GM12878 (cell line): ENCODE measurements at regions not wholly inside any gene's neighbourhood (a gene's known extent, or its start where the extent isn't known, plus 50 kb on each side); places are given as distances from the start of the nearest gene placed in this dataset.

ENCODE experiments used
- BCL3 ChIP-seq: IDR thresholded peaks from 2 replicates; pipeline ENCODE4 v1.6.1; 2011; ENCODE audit warnings: borderline replicate concordance, low read depth, mild to moderate bottlenecking, moderate library complexity, low read length; ENCODE audit not compliant: insufficient read depth, poor library complexity, severe bottlenecking
- CTCF ChIP-seq, 3 experiments: IDR thresholded peaks in 2 of 3; conservative IDR thresholded peaks in 1 of 3; 2 replicates each; pipeline ENCODE4 v1.5.1; 2011; ENCODE audit warnings: low read depth in 3 of 3, low read length in 3 of 3, mild to moderate bottlenecking in 3 of 3, control low read depth in 2 of 3, moderate library complexity in 2 of 3, inconsistent platforms in 1 of 3, mixed read lengths in 1 of 3; ENCODE audit not compliant: control insufficient read depth in 2 of 3, insufficient read depth in 1 of 3; ENCODE audit errors: extremely low read depth in 1 of 3
- ELK1 ChIP-seq: IDR thresholded peaks from 2 replicates; pipeline ENCODE4 v1.6.1; 2012; ENCODE audit warnings: low read depth, low read length, improper control_type of control experiment
- YY1 ChIP-seq: IDR thresholded peaks from 2 replicates; pipeline ENCODE4 v1.6.1; 2011; ENCODE audit warnings: low read depth, mild to moderate bottlenecking, low read length
- ZBTB11 ChIP-seq: fragments of 450-650 bp; formaldehyde crosslinking; IDR thresholded peaks from 2 replicates; pipeline ENCODE4 v1.5.0; 2022; ENCODE audit warnings: mild to moderate bottlenecking, missing genetic modification characterization

- TF ChIP-seq YY1 = no peak
- no peak for TF ChIP-seq BCL3
- TF ChIP-seq ELK1 = no peak
- no peak for TF ChIP-seq ZBTB11 (CRISPR knock-in tag)
- TF ChIP-seq CTCF (IDR thresholded peaks at IDR 0.05 in 2 of 3, conservative IDR thresholded peaks at IDR 0.05 in 1 of 3; ENCODE audit: control insufficient read depth in 2 of 3, extremely low read depth in 1 of 3, insufficient read depth in 1 of 3, low read depth in 3 of 3, low read length in 3 of 3) = no peak
These were observed 409.9 kb downstream of the LPIN1 start for GRCh38 chr2:12156349-12156748.
